SJSA1 (cell line): ENCODE measurements at regions not wholly inside any gene's neighbourhood (a gene's known extent, or its start where the extent isn't known, plus 50 kb on each side); places are given as distances from the start of the nearest gene placed in this dataset.

Source experiments
- DNase-seq, 2 experiments: peaks; one replicate each; pipeline ENCODE4 v3.0.0-alpha.2; 2015 to 2020; ENCODE audit warnings: low spot score in 2 of 2, low read depth in 1 of 2
- H3K27ac ChIP-seq: fragments of 250-450 bp; sonication (Bioruptor Pico); 2 replicates; pipeline ENCODE4 v1.5.1; 2020; ENCODE audit warnings: mild to moderate bottlenecking, moderate library complexity
- H3K27me3 ChIP-seq: fragments of 250-450 bp; sonication (Bioruptor Pico); replicated peaks from 2 replicates; pipeline ENCODE4 v1.5.1; 2020; ENCODE audit warnings: mild to moderate bottlenecking, moderate library complexity
- H3K36me3 ChIP-seq: fragments of 250-450 bp; sonication (Bioruptor Pico); 2 replicates; pipeline ENCODE4 v1.5.1; 2020; ENCODE audit warnings: mild to moderate bottlenecking
- H3K4me1 ChIP-seq: fragments of 250-450 bp; sonication (Bioruptor Pico); replicated peaks from 2 replicates; pipeline ENCODE4 v1.6.1; 2021; ENCODE audit warnings: mild to moderate bottlenecking
- H3K4me3 ChIP-seq: fragments of 250-450 bp; sonication (Bioruptor Pico); 2 replicates; pipeline ENCODE4 v1.5.1; 2020; ENCODE audit warnings: mild to moderate bottlenecking
- H3K9me3 ChIP-seq: fragments of 250-450 bp; sonication (Bioruptor Pico); replicated peaks from 2 replicates; pipeline ENCODE4 v1.5.1; 2020; ENCODE audit warnings: mild to moderate bottlenecking

DNA sequence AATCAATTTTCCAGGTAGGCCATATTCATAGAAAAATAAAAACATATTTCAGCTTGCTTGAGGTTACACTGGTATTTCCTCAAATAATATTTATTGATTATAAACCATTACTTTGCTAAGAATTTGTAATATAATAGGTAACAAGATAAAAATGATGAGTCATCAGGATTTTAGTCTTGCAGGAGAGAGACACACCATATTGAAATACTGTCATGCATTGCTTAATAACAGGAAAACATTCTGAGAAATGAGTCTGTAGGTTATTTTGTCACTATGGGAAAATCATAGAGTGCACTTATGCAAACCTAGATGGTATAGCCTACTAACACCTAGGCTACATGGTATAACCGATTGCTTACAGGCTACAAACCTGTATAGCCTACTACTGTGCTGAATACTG, 990.5 kb downstream of the OTOL1 start:
- DNase-seq = no peak
- Histone ChIP-seq H3K36me3 (no peaks in the 10 kb centered on the region), H3K27ac (no peak overlapping the region)

DNA sequence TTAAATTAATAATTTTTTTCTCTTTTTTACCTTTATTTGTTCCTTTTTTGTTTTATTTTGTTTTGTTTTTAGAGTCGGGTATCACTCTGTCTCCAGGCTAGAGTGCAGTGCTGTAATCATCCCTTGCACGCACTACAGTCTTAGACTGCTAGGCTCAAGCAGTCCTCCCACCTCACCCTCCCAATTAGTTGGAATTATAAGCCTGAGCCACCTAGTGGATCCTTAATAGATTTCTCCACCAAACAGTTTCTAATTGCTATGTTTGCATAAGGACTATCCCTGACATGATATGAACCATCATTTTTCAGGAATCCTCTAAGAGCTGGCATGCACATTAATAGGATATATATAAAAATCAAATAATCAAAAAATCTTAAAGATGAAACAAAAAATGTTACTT, 993.2 kb downstream of the OTOL1 start:
- H3K27ac ChIP-seq = no peak overlapping the region
- no peaks in the 10 kb centered on the region for H3K36me3 ChIP-seq
- DNase-seq = no peak
- H3K4me1 ChIP-seq = no peaks in the 10 kb centered on the region
- H3K4me3 ChIP-seq = no peak overlapping the region
- no peaks in the 10 kb centered on the region for H3K27me3 ChIP-seq
- peaks cover 3% of the 10 kb centered on the region for H3K9me3 ChIP-seq

More for the DNA sequence above, 990.5 kb downstream of the OTOL1 start:
- H3K4me3 ChIP-seq = no peak overlapping the region
- no peaks in the 10 kb centered on the region for H3K27me3 ChIP-seq
- H3K4me1 ChIP-seq = no peaks in the 10 kb centered on the region
- peaks cover 2% of the 10 kb centered on the region; the same call in 1 of the 2 replicates for H3K9me3 ChIP-seq

GRCh38 chr3:162491952-162492351, 995.3 kb downstream of the OTOL1 start:
- H3K36me3 ChIP-seq = no peaks in the 10 kb centered on the region
- H3K4me3 ChIP-seq = no peak overlapping the region
- no peak for DNase-seq
- H3K9me3 ChIP-seq = peaks cover 9% of the 10 kb centered on the region
- no peak overlapping the region for H3K27ac ChIP-seq
- no peaks in the 10 kb centered on the region for H3K4me1 ChIP-seq
- no peaks in the 10 kb centered on the region for H3K27me3 ChIP-seq

DNA sequence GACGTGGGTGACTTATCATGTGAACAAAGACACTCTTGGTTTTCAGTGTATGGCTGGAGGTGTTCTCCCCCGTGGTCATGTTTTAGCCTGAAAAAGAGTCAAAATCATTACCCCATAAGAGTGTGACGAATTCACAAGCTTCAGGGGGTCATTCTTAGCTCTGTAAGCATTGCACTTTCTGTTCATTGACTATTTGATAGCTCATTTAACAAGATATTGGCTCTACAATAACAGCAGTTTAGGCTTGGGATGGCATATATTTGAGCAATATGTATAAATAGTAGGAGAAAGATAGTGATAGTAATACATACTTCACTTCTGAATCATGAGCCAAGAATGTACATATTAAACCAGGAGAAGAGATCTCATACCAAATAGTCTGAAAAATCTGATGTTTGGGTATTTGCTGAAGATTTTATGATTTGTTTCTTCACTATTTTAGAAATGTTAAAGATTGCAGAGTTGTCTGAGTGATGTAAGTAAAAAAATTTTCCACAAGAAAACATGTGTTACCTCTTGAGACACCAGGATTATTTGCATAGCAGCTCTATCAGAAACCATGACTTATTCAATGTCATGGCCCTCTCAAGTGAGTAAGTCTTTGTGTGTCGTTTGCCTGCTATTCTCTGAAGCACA, 996.0 kb downstream of the OTOL1 start:
- Histone ChIP-seq H3K9me3 (peaks cover 9% of the 10 kb centered on the region), H3K4me3 (no peak overlapping the region), H3K27ac (no peak overlapping the region), H3K4me1 (no peaks in the 10 kb centered on the region), H3K27me3 (no peaks in the 10 kb centered on the region), H3K36me3 (no peaks in the 10 kb centered on the region)
- no peak for DNase-seq

DNA sequence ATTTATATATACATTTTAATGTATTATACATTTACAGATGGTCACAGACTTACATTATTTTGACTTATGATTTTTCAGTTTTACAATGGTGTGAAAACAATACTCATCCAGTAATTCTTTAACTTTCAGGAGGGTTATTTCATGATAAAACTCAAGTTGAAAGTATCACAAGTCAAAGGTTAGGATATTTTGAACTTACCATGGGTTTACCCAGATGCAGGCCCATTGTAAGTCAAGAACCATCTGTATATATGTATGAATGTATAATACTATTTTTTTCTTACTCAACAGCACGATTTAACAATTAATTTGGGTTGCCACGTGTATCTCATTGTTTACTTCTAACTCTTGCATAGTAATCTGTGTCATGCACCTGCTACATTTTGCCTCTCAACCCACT, 1002.0 kb downstream of the OTOL1 start:
- DNase-seq = no peak
- Histone ChIP-seq H3K27ac (no peak overlapping the region), H3K4me1 (no peaks in the 10 kb centered on the region), H3K36me3 (no peaks in the 10 kb centered on the region), H3K27me3 (no peaks in the 10 kb centered on the region), H3K4me3 (no peak overlapping the region), H3K9me3 (peaks cover 6% of the 10 kb centered on the region; the same call in 1 of the 2 replicates)

DNA sequence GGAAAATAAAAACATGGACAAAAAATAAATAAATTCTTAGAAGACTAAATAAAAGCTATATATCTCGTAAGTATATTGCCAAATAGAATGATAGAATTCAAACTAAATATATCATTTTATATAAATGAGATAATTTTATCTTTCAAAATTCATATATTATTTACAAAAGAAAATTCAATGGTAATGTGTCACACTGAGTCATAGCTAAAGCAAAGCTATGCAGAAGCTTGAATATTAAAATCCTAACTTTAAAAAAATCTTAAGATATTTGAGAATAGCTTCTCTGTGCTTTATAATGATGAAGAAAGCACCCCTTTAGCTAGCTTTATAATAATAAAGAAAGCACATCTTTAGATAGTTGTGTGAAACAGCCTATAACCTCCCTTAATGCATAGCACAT, 1010.8 kb downstream of the OTOL1 start:
- no peaks in the 10 kb centered on the region for H3K27me3 ChIP-seq
- H3K4me1 ChIP-seq = no peaks in the 10 kb centered on the region
- no peak overlapping the region for H3K27ac ChIP-seq
- H3K9me3 ChIP-seq = no peaks in the 10 kb centered on the region
- no peak for DNase-seq
- H3K36me3 ChIP-seq = no peaks in the 10 kb centered on the region
- H3K4me3 ChIP-seq = no peak overlapping the region

- DNase-seq = no peak
- no peak overlapping the region for H3K27ac ChIP-seq
- no peak overlapping the region for H3K4me3 ChIP-seq
- no peaks in the 10 kb centered on the region for H3K4me1 ChIP-seq
- H3K9me3 ChIP-seq = no peaks in the 10 kb centered on the region
- no peaks in the 10 kb centered on the region for H3K27me3 ChIP-seq
- no peaks in the 10 kb centered on the region for H3K36me3 ChIP-seq
These were observed 1015.9 kb downstream of the OTOL1 start for GRCh38 chr3:162512488-162512887.

DNA sequence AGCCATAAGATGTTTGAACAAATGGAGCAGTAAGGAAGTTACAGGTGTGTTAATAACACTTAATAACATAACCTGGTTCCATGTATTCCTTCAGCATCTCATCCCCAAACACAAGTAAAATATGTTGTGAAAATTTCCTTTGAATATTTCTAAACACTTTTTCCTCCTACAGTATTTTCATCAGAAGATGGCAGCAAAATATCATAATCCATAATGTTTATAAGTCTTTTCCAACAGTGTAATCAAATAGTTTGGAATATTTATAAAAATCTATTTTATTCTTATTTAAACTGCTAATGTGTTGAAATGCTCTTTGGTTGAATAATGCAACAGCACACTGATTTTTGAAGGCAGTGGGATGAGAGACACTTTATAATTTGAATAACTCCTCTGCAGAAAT, 1020.5 kb downstream of the OTOL1 start:
- DNase-seq = no peak
- no peaks in the 10 kb centered on the region for H3K27me3 ChIP-seq
- no peaks in the 10 kb centered on the region for H3K36me3 ChIP-seq
- no peak overlapping the region for H3K4me3 ChIP-seq
- H3K27ac ChIP-seq = no peak overlapping the region
- H3K4me1 ChIP-seq = no peaks in the 10 kb centered on the region
- no peaks in the 10 kb centered on the region for H3K9me3 ChIP-seq

GRCh38 chr3:162521669-162522068, 1025.1 kb downstream of the OTOL1 start:
- no peak overlapping the region for H3K4me3 ChIP-seq
- no peaks in the 10 kb centered on the region for H3K9me3 ChIP-seq
- H3K36me3 ChIP-seq = no peaks in the 10 kb centered on the region
- DNase-seq = no peak
- no peaks in the 10 kb centered on the region for H3K4me1 ChIP-seq
- H3K27me3 ChIP-seq = no peaks in the 10 kb centered on the region
- no peak overlapping the region for H3K27ac ChIP-seq

GRCh38 chr3:162525066-162525742, 1028.6 kb downstream of the OTOL1 start:
- no peaks in the 10 kb centered on the region for H3K4me1 ChIP-seq
- no peaks in the 10 kb centered on the region for H3K9me3 ChIP-seq
- H3K27ac ChIP-seq = no peak overlapping the region
- DNase-seq = no peak
- no peaks in the 10 kb centered on the region for H3K27me3 ChIP-seq
- no peaks in the 10 kb centered on the region for H3K36me3 ChIP-seq
- no peak overlapping the region for H3K4me3 ChIP-seq

- H3K4me3 ChIP-seq = no peak overlapping the region
- H3K27me3 ChIP-seq = no peaks in the 10 kb centered on the region
- H3K9me3 ChIP-seq = no peaks in the 10 kb centered on the region
- no peaks in the 10 kb centered on the region for H3K36me3 ChIP-seq
- H3K4me1 ChIP-seq = no peaks in the 10 kb centered on the region
- no peak for DNase-seq
- H3K27ac ChIP-seq = no peak overlapping the region
These were observed 1029.2 kb downstream of the OTOL1 start for GRCh38 chr3:162525771-162526170.

GRCh38 chr3:162534431-162534830, 1037.8 kb downstream of the OTOL1 start:
- no peaks in the 10 kb centered on the region for H3K4me1 ChIP-seq
- no peak for DNase-seq
- no peaks in the 10 kb centered on the region for H3K27me3 ChIP-seq
- no peaks in the 10 kb centered on the region for H3K36me3 ChIP-seq
- no peaks in the 10 kb centered on the region for H3K9me3 ChIP-seq
- H3K27ac ChIP-seq = no peak overlapping the region
- H3K4me3 ChIP-seq = no peak overlapping the region

DNA sequence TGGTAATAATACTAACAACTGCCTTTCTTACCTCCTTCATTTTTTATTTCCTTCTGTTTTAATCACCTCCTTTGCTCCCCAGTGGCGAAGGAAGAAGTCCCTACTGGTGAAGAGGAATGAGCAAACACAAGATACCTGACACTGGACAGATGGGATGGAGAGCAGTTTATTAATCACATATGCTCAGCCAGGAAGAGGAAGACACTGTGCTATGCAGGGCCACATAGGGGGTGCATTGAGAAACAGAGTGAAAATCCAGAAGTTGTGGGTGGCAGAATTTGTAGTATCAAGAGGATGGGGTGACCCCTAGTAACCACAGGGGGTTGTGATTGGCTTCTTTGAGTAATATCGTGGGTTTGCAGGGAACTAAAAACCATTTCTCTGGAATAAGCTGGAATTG, 1041.9 kb downstream of the OTOL1 start:
- no peak for DNase-seq
- H3K9me3 ChIP-seq = no peaks in the 10 kb centered on the region; the same call in 1 of the 2 replicates
- H3K4me1 ChIP-seq = no peaks in the 10 kb centered on the region
- H3K4me3 ChIP-seq = no peak overlapping the region
- H3K27ac ChIP-seq = no peak overlapping the region
- no peaks in the 10 kb centered on the region for H3K27me3 ChIP-seq
- H3K36me3 ChIP-seq = no peaks in the 10 kb centered on the region

- no peak for DNase-seq
- H3K36me3 ChIP-seq = no peaks in the 10 kb centered on the region
- no peaks in the 10 kb centered on the region; the same call in 1 of the 2 replicates for H3K9me3 ChIP-seq
- H3K4me3 ChIP-seq = no peak overlapping the region
- H3K27ac ChIP-seq = no peak overlapping the region
- H3K27me3 ChIP-seq = no peaks in the 10 kb centered on the region
- no peaks in the 10 kb centered on the region for H3K4me1 ChIP-seq
These were observed 1042.3 kb downstream of the OTOL1 start for GRCh38 chr3:162538906-162539305.
